Activated effector memory CD4-positive, alpha-beta T cell treated with anti-CD3 and anti-CD28 coated beads, Interleukin-2, amount 50 U/mL, for 16 hours (primary cell): ENCODE measurements at regions not wholly inside any gene's neighbourhood (a gene's known extent, or its start where the extent isn't known, plus 50 kb on each side); places are given as distances from the start of the nearest gene placed in this dataset.

ENCODE experiments used
- DNase-seq: peaks from one replicate; pipeline ENCODE4 v3.0.0-alpha.2; 2020

- no peak for DNase-seq
Observed at GRCh38 chr12:125228519-125229260, 163.5 kb downstream of the AACS start.

- DNase-seq: no peak
Observed at GRCh38 chr12:125229878-125230530, 164.8 kb downstream of the AACS start.

- no peak for DNase-seq
Observed at GRCh38 chr12:125233319-125233718, 168.1 kb downstream of the AACS start.

- DNase-seq: no peak
Observed at GRCh38 chr12:125239563-125239962, 174.3 kb downstream of the AACS start.

- DNase-seq: no peak
Observed at GRCh38 chr12:125240717-125241116, 175.5 kb downstream of the AACS start.

GRCh38 chr12:125243811-125244210, 178.6 kb downstream of the AACS start:
- no peak for DNase-seq

GRCh38 chr12:125244338-125244737, 179.1 kb downstream of the AACS start:
- no peak for DNase-seq

- no peak for DNase-seq
Observed at GRCh38 chr12:125245581-125246557, 180.6 kb downstream of the AACS start.

- no peak for DNase-seq
Observed at GRCh38 chr12:125247477-125247876, 182.2 kb downstream of the AACS start.

- DNase-seq: no peak
Observed at GRCh38 chr12:125249066-125249824, 184.0 kb downstream of the AACS start.

- DNase-seq: no peak
Observed at GRCh38 chr12:125249932-125250331, 184.7 kb downstream of the AACS start.

GRCh38 chr12:125254236-125254635, 189.0 kb downstream of the AACS start:
- DNase-seq: no peak

- DNase-seq: no peak
Observed at GRCh38 chr12:125254856-125255255, 189.6 kb downstream of the AACS start.

- DNase-seq: no peak
Observed at GRCh38 chr12:125255935-125256633, 190.8 kb downstream of the AACS start.

- no peak for DNase-seq
Observed at GRCh38 chr12:125256634-125256936, 191.3 kb downstream of the AACS start.

- no peak for DNase-seq
Observed at GRCh38 chr12:125259178-125259867, 194.1 kb downstream of the AACS start.

GRCh38 chr12:125262851-125263250, 197.6 kb downstream of the AACS start:
- DNase-seq: no peak

GRCh38 chr12:125263385-125263784, 198.2 kb downstream of the AACS start:
- DNase-seq: no peak

GRCh38 chr12:125267114-125267513, 201.9 kb downstream of the AACS start:
- DNase-seq: no peak

- DNase-seq: no peak
Observed at GRCh38 chr12:125269276-125269675, 204.0 kb downstream of the AACS start.

GRCh38 chr12:125271892-125272291, 206.7 kb downstream of the AACS start:
- DNase-seq: no peak
